GM12878 (cell line): ENCODE measurements at regions not wholly inside any gene's neighbourhood (a gene's known extent, or its start where the extent isn't known, plus 50 kb on each side); places are given as distances from the start of the nearest gene placed in this dataset.

Experiments used
- ATAC-seq: fragments of 200-7000 bp; cut with Tn5 transposase; 3 replicates; pipeline ENCODE4 v1.9.1; 2020; ENCODE audit warnings: mild to moderate bottlenecking, moderate library complexity
- BruUV-seq: library from RNA; stranded (reverse); fragments of 400-500 nt; replicated peaks from 2 replicates; lab custom pipeline; 2021; lab: Mats Ljungman, UMichigan
- CTCF ChIA-PET: fragments of 300-600 bp; sonication (Branson Sonifier 250); formaldehyde crosslinking; extraction: SDS; loops from one replicate; lab custom pipeline; 2021; ENCODE audit warnings: inconsistent platforms; lab: Yijun Ruan, JAX
- POLR2A ChIA-PET: fragments of 350-600 bp; formaldehyde crosslinking; extraction: SDS; loops from one replicate; lab custom pipeline; 2021; ENCODE audit warnings: inconsistent platforms; lab: Charles Lee
- RAD21 ChIA-PET: fragments of 300-600 bp; sonication (Branson Sonifier 250); formaldehyde crosslinking; loops from one replicate; lab custom pipeline; 2023; ENCODE audit warnings: antibody characterized with exemption; ENCODE audit not compliant: unreplicated experiment; lab: Charles Lee
- SMC1A ChIA-PET: fragments of 300-600 bp; sonication (Branson Sonifier 250); formaldehyde crosslinking; loops from one replicate; lab custom pipeline; 2023; ENCODE audit not compliant: unreplicated experiment, uncharacterized antibody; lab: Charles Lee
- DNase-seq: peaks from one replicate; pipeline ENCODE4 v3.0.0-alpha.2; 2011; ENCODE audit warnings: low read depth, low spot score
- FAIRE-seq: peaks from 3 replicates; lab custom pipeline; 2011; peaks lifted over from hg19 to GRCh38; lab: Jason Lieb, UNC
- H2AFZ ChIP-seq: 2 replicates; pipeline ENCODE4 v1.6.0; 2011; ENCODE audit warnings: low read depth, low read length, control low read depth; ENCODE audit not compliant: control insufficient read depth
- H3K27ac ChIP-seq: 2 replicates; pipeline ENCODE4 v1.5.1; 2011; ENCODE audit warnings: control low read depth; ENCODE audit not compliant: control insufficient read depth, insufficient read depth
- H3K27me3 ChIP-seq, 2 experiments: replicated peaks in 1 of 2; 2 replicates each; pipeline versions ENCODE4 v1.6.0 to v1.6.1; 2011; ENCODE audit warnings: low read length in 1 of 2; ENCODE audit not compliant: control insufficient read depth in 2 of 2, insufficient read depth in 2 of 2
- H3K36me3 ChIP-seq, 2 experiments: 2 replicates each; pipeline ENCODE4 v1.5.1; 2011; ENCODE audit warnings: low read length in 1 of 2; ENCODE audit not compliant: control insufficient read depth in 2 of 2, insufficient read depth in 2 of 2
- H3K4me1 ChIP-seq: 2 replicates; pipeline ENCODE4 v1.6.1; 2011; ENCODE audit warnings: mild to moderate bottlenecking, low read length, moderate library complexity, mixed read lengths; ENCODE audit not compliant: control insufficient read depth, insufficient read depth
- H3K4me2 ChIP-seq: 2 replicates; pipeline ENCODE4 v1.6.0; 2011; ENCODE audit warnings: control low read depth; ENCODE audit not compliant: control insufficient read depth, insufficient read depth
- H3K4me3 ChIP-seq: fragments of 200-600 bp; sonication (generic); 2 replicates; pipeline ENCODE4 v1.5.1; 2016
- H3K79me2 ChIP-seq: 2 replicates; pipeline ENCODE4 v1.6.0; 2011; ENCODE audit warnings: low read length; ENCODE audit not compliant: control insufficient read depth, insufficient read depth
- H3K9ac ChIP-seq: 2 replicates; pipeline ENCODE4 v1.8.0; 2011; ENCODE audit warnings: low read length, control low read depth, mixed read lengths; ENCODE audit not compliant: control insufficient read depth, insufficient read depth
- H3K9me3 ChIP-seq: replicated peaks from 3 replicates; pipeline ENCODE4 v1.5.1; 2011; ENCODE audit warnings: mild to moderate bottlenecking, low read length; ENCODE audit not compliant: control insufficient read depth, insufficient read depth
- H4K20me1 ChIP-seq: 2 replicates; pipeline ENCODE4 v1.6.0; 2011; ENCODE audit not compliant: control insufficient read depth, insufficient read depth
- CHD4 ChIP-seq: fragments of 200-600 bp; sonication (generic); IDR thresholded peaks from 2 replicates; pipeline ENCODE4 v1.6.1; 2016; ENCODE audit warnings: mild to moderate bottlenecking
- CUX1 ChIP-seq: IDR thresholded peaks from 2 replicates; pipeline ENCODE4 v1.6.1; 2012; ENCODE audit warnings: improper control_type of control experiment, low read depth, low read length; ENCODE audit not compliant: insufficient replicate concordance
- MTA3 ChIP-seq: IDR thresholded peaks from 2 replicates; pipeline ENCODE4 v1.6.1; 2012; ENCODE audit warnings: low read length, inconsistent platforms, borderline replicate concordance
- NFYB ChIP-seq: IDR thresholded peaks from 2 replicates; pipeline ENCODE4 v1.6.1; 2011; ENCODE audit warnings: low read depth, mild to moderate bottlenecking, low read length, improper control_type of control experiment, moderate library complexity; ENCODE audit not compliant: insufficient read depth
- RCOR1 ChIP-seq: conservative IDR thresholded peaks from 2 replicates; pipeline ENCODE4 v1.6.1; 2012; ENCODE audit warnings: low read depth, low read length, improper control_type of control experiment
- RUNX3 ChIP-seq: IDR thresholded peaks from 2 replicates; pipeline ENCODE4 v1.6.1; 2012; ENCODE audit warnings: low read length, inconsistent platforms
- SREBF2 ChIP-seq: IDR thresholded peaks from 2 replicates; pipeline ENCODE4 v1.6.1; 2012; ENCODE audit warnings: mild to moderate bottlenecking, low read length
- TCF3 ChIP-seq: IDR thresholded peaks from 2 replicates; pipeline ENCODE4 v1.6.1; 2012; ENCODE audit warnings: low read depth, mild to moderate bottlenecking, low read length, borderline replicate concordance; ENCODE audit not compliant: insufficient read depth
- ZNF274 ChIP-seq: IDR thresholded peaks from one replicate; pipeline ENCODE4 v1.8.0; 2011; ENCODE audit not compliant: insufficient read length, insufficient read depth
- WGBS: methylation state at CpG from one replicate; pipeline ENCODE4 v1.1.6; 2016; ENCODE audit warnings: low lambda C conversion rate; ENCODE audit not compliant: insufficient replicate concordance, insufficient coverage; ENCODE audit errors: missing lambda C conversion rate; 5-methylcytosine and 5-hydroxymethylcytosine counted together
- in situ Hi-C: fragments of 300-500 bp; cut with MboI; formaldehyde crosslinking; loops from 9 replicates; pipeline ENCODE4 v1.14.3; 2018; ENCODE audit warnings: mixed read lengths
- intact Hi-C: fragments of 100-400 bp; cut with micrococcal nuclease; formaldehyde crosslinking; loops from one replicate; pipeline ENCODE4 v1.14.2; 2022; ENCODE audit not compliant: unreplicated experiment
- TF ChIP-seq, protein P1 (sequence below): IDR thresholded peaks from 2 replicates; pipeline ENCODE4 v1.6.1; 2011; ENCODE audit warnings: borderline replicate concordance, low read depth, mild to moderate bottlenecking, moderate library complexity, low read length; ENCODE audit not compliant: insufficient read depth, poor library complexity, severe bottlenecking

- SMC1A ChIA-PET, result no interaction called here
- Histone ChIP-seq H3K79me2 (no peaks in the 10 kb centered on the region), H3K4me1 (no peaks in the 10 kb centered on the region), H3K4me2 (no peak overlapping the region), H3K9me3 (no peaks in the 10 kb centered on the region), H3K27me3 (no peaks in the 10 kb centered on the region; a peak in 1 of 4 replicates), H3K4me3 (no peak overlapping the region), H3K27ac (no peak overlapping the region), H2AFZ (no peak overlapping the region), H3K9ac (no peak overlapping the region), H3K36me3 (no peaks in the 10 kb centered on the region), H4K20me1 (no peaks in the 10 kb centered on the region)
- RAD21 ChIA-PET, result no interaction called here
- TF ChIP-seq SREBF2, result no peak
- no peak for TF ChIP-seq ZNF274
- TF ChIP-seq RCOR1, result no peak
- TF ChIP-seq RUNX3, result no peak
- CTCF ChIA-PET, result no interaction called here
- in situ Hi-C loops (no loop called here), intact Hi-C loops (no loop called here)
- ATAC-seq (no peak), DNase-seq (no peak), FAIRE-seq (no peak)
- POLR2A ChIA-PET, result no interaction called here
- no TSS peak for BruUV-seq
- 0% methylated on average over 5 of the region's 5 CpGs for WGBS
Observed at GRCh38 chr22:27560781-27561180, 240.8 kb downstream of the MN1 start.

DNA sequence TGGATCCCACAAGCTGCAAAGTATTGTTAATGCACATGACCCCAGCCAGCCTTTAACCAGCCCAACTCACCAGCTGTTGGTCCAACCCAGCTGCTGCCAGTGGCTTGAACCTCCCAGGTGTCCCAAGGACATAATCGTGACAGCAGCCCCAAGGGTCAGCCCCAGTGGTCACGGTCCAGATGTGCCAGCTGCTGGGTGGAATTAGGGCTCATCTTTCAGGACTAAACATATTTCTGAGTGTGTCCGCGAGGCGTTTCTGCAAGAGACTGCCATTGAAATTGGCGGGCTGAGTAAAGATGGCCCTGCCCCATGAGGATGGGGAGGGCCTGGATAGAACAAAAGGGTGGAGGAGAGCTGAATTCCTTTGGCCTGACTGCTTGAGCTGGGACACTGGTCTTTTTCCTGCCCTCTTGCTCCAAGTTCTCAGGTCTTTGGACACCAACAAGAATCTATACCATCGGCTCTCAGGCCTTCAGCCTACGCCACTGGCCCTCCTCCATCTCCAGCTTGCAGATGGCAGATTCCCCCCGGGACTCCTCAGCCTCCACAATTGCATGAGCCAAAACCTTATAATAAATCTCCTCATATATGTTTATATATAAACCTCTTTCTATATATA lies 240.2 kb downstream of the MN1 start:
- ChIA-PET CTCF (no interaction called here), POLR2A (no interaction called here), RAD21 (no interaction called here), SMC1A (no interaction called here)
- TF ChIP-seq NFYB (no peak), MTA3 (no peak), TCF3 (no peak), CHD4 (no peak), CUX1 (no peak)
- TF ChIP-seq, protein P1, sequence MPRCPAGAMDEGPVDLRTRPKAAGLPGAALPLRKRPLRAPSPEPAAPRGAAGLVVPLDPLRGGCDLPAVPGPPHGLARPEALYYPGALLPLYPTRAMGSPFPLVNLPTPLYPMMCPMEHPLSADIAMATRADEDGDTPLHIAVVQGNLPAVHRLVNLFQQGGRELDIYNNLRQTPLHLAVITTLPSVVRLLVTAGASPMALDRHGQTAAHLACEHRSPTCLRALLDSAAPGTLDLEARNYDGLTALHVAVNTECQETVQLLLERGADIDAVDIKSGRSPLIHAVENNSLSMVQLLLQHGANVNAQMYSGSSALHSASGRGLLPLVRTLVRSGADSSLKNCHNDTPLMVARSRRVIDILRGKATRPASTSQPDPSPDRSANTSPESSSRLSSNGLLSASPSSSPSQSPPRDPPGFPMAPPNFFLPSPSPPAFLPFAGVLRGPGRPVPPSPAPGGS, result no peak
- Histone ChIP-seq H4K20me1 (no peaks in the 10 kb centered on the region), H3K9me3 (no peaks in the 10 kb centered on the region), H3K9ac (no peak overlapping the region), H3K27ac (no peak overlapping the region), H3K36me3 (no peaks in the 10 kb centered on the region), H2AFZ (no peak overlapping the region), H3K4me1 (no peaks in the 10 kb centered on the region), H3K4me2 (no peak overlapping the region), H3K79me2 (no peaks in the 10 kb centered on the region), H3K27me3 (no peaks in the 10 kb centered on the region; a peak in 1 of 4 replicates), H3K4me3 (no peak overlapping the region)
- intact Hi-C loops (no loop called here), in situ Hi-C loops (no loop called here)
- no TSS peak for BruUV-seq
- 24% methylated on average over 9 of the region's 9 CpGs for WGBS
- no peak for FAIRE-seq
- ATAC-seq, result no peak
- DNase-seq, result no peak
